ENCODE measurements at regions not wholly inside any gene's neighbourhood (a gene's known extent, or its start where the extent isn't known, plus 50 kb on each side); places are given as distances from the start of the nearest gene placed in this dataset.

DNA sequence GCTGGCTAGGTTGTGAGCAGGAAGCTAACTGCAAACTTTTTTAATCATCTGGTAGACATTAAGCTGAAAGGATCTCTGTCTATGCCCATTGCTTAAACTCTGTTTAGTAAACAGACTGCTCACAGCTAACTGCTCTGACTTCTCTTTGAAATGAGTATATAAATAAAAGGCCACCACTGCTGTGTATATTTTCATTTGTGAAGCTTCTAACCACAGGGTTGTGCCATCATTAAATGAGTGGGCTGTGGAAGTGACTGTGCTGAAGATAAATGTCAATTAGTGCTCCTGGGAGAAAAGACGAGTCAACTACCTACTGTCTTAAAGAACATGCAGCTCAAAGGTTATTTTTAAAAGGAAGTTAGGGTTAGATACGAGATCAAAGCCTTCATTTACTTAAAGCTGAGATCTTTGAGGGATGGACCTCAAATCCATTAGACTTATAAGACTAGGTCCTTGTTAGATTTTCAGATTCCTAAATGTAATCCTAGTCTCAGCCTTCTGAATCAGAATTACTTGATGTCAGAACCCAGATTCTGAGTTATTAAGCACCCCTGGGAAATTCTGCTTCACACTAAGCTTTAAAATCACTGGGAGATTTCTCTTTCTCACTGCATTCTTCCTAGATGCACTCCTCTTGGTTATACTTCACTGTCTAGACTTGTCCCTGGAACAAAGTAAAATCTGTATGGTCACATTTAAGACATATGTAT lies 213.1 kb upstream of the FLRT2 start:
- H3K9me3 Mint-ChIP-seq, result peaks cover 2 to 18% (median 3%) of the 10 kb centered on the region in 7 donors
- no peak overlapping the region for H3K27ac Mint-ChIP-seq
- no peaks in the 10 kb centered on the region for H3K27me3 ChIP-seq (ENCODE audit: control insufficient read depth, insufficient read depth, low read length)
- DNase-seq, result no peak
- H3K4me1 Mint-ChIP-seq, result no peaks in the 10 kb centered on the region
- no peak overlapping the region for H3K4me3 Mint-ChIP-seq
- no peak overlapping the region for H3K27ac ChIP-seq (ENCODE audit: insufficient read depth, low read length, poor library complexity, severe bottlenecking)
- no peaks in the 10 kb centered on the region for H3K4me1 ChIP-seq (ENCODE audit: control insufficient read depth, insufficient read depth, low read length, poor library complexity, severe bottlenecking)
- ATAC-seq (ENCODE audit: low read depth in 2 of 2), result no peak
- H3K9me3 ChIP-seq (ENCODE audit: control insufficient read depth in 2 of 2, low read length in 2 of 2), result no peaks in the 10 kb centered on the region
- no peak overlapping the region for H3K4me3 ChIP-seq (ENCODE audit: low read depth, low read length)
- no peaks in the 10 kb centered on the region for H3K27me3 Mint-ChIP-seq
- H3K36me3 ChIP-seq (ENCODE audit: control insufficient read depth, insufficient read depth, low read length), result no peaks in the 10 kb centered on the region
- no peaks in the 10 kb centered on the region for H3K36me3 Mint-ChIP-seq

DNA sequence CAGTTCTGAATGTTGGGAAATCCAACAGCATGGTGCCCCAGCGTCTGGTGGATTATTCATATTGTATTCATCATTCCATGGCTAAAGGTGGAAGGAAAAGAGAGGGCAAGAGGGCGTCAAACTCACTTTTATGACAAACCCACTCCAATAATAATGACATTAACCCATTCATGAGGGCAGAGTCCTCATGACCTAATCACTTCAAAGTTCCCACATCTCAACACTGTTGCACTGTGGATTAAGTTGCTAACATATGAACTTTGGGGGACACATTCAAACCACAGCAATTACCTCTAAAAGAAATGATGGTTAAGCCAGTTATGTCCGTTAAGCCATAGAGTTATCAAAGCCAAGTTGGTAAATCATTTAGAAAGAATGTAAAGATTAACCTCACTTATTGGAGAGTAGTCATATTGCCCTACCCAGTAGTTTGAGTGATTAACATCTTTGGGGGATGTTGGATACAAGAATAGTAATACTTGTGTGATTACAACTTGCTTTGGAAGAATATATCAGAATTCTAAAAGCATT lies 212.4 kb upstream of the FLRT2 start:
- Mint-ChIP-seq H3K27ac (no peak overlapping the region), H3K36me3 (no peaks in the 10 kb centered on the region), H3K4me3 (no peak overlapping the region), H3K9me3 (peaks cover 2 to 18% (median 6%) of the 10 kb centered on the region in 7 donors), H3K4me1 (no peaks in the 10 kb centered on the region), H3K27me3 (no peaks in the 10 kb centered on the region)
- no peaks in the 10 kb centered on the region for H3K27me3 ChIP-seq (ENCODE audit: control insufficient read depth, insufficient read depth, low read length)
- H3K4me1 ChIP-seq (ENCODE audit: control insufficient read depth, insufficient read depth, low read length, poor library complexity, severe bottlenecking), result no peaks in the 10 kb centered on the region
- no peak overlapping the region for H3K4me3 ChIP-seq (ENCODE audit: low read depth, low read length)
- DNase-seq (no peak), ATAC-seq (ENCODE audit: low read depth in 2 of 2) (no peak)
- H3K9me3 ChIP-seq (ENCODE audit: control insufficient read depth in 2 of 2, low read length in 2 of 2), result no peaks in the 10 kb centered on the region
- no peaks in the 10 kb centered on the region for H3K36me3 ChIP-seq (ENCODE audit: control insufficient read depth, insufficient read depth, low read length)
- no peak overlapping the region for H3K27ac ChIP-seq (ENCODE audit: insufficient read depth, low read length, poor library complexity, severe bottlenecking)

DNA sequence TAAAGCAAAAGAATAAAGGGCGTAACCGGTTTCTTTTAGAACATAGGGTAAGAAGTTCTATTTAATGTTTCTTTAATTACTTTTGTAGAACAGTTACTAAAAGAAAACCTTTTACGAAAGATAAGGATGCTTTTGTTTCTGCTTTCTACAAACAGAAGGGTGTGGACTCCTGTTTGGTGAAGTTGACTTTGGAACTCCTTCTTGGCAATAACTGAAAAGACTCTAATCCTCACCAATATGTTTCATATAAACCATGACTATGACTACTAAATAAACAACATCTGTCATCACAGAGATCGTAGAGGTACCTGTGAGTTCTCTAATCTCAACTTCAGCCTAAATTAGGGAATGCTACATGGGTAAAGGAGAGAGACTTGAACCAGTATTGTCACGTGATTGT lies 210.8 kb upstream of the FLRT2 start:
- Histone ChIP-seq H3K9me3 (ENCODE audit: control insufficient read depth in 2 of 2, low read length in 2 of 2) (no peaks in the 10 kb centered on the region), H3K4me3 (ENCODE audit: low read depth, low read length) (no peak overlapping the region), H3K27me3 (ENCODE audit: control insufficient read depth, insufficient read depth, low read length) (no peaks in the 10 kb centered on the region), H3K36me3 (ENCODE audit: control insufficient read depth, insufficient read depth, low read length) (no peaks in the 10 kb centered on the region), H3K4me1 (ENCODE audit: control insufficient read depth, insufficient read depth, low read length, poor library complexity, severe bottlenecking) (no peaks in the 10 kb centered on the region), H3K27ac (ENCODE audit: insufficient read depth, low read length, poor library complexity, severe bottlenecking) (no peak overlapping the region)
- H3K9me3 Mint-ChIP-seq, result peaks cover 3 to 18% (median 9%) of the 10 kb centered on the region in 7 donors
- no peak for DNase-seq
- no peaks in the 10 kb centered on the region for H3K27me3 Mint-ChIP-seq
- H3K4me3 Mint-ChIP-seq, result no peak overlapping the region
- ATAC-seq (ENCODE audit: low read depth in 2 of 2), result no peak
- H3K36me3 Mint-ChIP-seq, result no peaks in the 10 kb centered on the region
- H3K4me1 Mint-ChIP-seq, result no peaks in the 10 kb centered on the region
- no peak overlapping the region for H3K27ac Mint-ChIP-seq

DNA sequence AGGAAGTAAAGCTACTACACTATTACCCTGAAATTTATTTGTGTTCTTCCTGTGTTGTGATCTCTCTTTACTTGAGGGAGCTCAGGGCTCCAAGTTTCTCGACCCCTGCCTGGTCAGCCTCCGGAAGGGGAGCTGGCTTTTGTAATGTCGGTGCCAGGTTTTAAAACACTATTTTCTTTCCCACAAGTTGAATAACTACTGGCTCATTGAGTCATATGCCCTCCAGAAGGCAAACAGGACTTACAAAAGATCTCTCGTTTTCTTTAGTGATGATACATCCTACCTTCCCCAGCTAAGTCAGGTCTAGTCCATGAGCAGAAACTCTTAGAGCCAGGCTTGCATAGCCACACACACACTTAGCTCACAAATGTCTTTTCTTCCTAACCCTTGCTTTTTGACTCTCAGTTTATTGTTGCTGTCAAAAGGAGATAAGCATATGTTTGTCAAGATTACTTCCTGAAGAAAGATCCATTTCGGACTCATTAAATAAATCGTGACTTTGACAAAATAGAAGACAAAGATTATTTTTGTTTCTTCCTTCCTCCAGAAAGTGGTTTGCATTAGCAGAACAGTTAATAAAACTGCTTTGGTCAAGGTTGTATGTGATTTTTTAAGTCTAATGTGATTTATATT lies 209.8 kb upstream of the FLRT2 start:
- no peaks in the 10 kb centered on the region for H3K36me3 ChIP-seq (ENCODE audit: control insufficient read depth, insufficient read depth, low read length)
- Mint-ChIP-seq H3K4me3 (no peak overlapping the region), H3K36me3 (no peaks in the 10 kb centered on the region), H3K4me1 (no peaks in the 10 kb centered on the region), H3K9me3 (peaks cover 3 to 23% (median 9%) of the 10 kb centered on the region in 7 donors), H3K27me3 (no peaks in the 10 kb centered on the region), H3K27ac (no peak overlapping the region)
- no peak overlapping the region for H3K4me3 ChIP-seq (ENCODE audit: low read depth, low read length)
- no peaks in the 10 kb centered on the region for H3K9me3 ChIP-seq (ENCODE audit: control insufficient read depth in 2 of 2, low read length in 2 of 2)
- ATAC-seq (ENCODE audit: low read depth in 2 of 2), result no peak
- no peak for DNase-seq
- H3K27ac ChIP-seq (ENCODE audit: insufficient read depth, low read length, poor library complexity, severe bottlenecking), result no peak overlapping the region
- H3K4me1 ChIP-seq (ENCODE audit: control insufficient read depth, insufficient read depth, low read length, poor library complexity, severe bottlenecking), result no peaks in the 10 kb centered on the region
- H3K27me3 ChIP-seq (ENCODE audit: control insufficient read depth, insufficient read depth, low read length), result no peaks in the 10 kb centered on the region

DNA sequence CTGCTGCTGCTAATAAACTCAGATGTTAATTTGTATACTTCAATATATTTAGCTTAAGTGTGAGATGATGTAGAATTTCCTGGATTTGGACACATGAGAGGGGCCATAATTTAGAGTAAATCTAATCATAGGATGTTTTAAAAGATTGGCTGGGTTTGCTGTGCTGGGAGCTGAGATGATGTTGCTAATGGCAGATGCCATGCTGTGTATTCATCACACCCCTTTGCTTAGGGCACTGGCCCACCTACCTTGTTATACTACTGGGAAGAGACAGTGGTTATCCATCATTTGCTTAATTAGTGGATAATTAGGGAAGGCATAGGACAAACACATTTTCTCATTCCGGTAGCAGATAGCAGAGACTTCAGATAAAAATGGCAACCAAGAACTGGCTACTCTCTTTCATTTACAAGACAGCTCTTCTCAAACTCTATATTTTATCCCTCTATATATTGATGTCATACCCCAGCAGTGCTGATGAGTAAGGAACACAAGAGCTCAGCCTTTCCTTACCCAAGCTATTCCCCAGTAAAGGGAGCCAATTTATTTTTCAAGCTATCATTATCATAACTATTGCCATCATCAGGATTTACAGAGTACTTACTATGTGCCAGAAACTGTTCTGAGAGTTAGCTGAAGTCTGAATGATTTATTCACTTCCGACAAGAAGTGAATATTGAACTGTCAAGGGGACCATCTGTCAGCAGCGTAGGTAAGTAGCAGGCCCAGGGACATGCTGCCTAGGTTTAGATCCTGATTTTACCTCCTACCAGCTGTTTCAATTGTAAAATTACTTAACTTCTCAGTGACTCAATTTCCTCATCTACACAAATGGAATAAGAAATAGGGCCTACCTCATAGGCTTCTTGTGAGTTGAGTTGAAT lies 204.6 kb upstream of the FLRT2 start:
- no peaks in the 10 kb centered on the region for H3K4me1 Mint-ChIP-seq
- H3K4me3 Mint-ChIP-seq, result no peak overlapping the region
- peaks cover 2 to 26% (median 6%) of the 10 kb centered on the region in 7 donors for H3K9me3 Mint-ChIP-seq
- Histone ChIP-seq H3K9me3 (ENCODE audit: control insufficient read depth in 2 of 2, low read length in 2 of 2) (peaks cover 0 to 11% of the 10 kb centered on the region in 2 experiments), H3K36me3 (ENCODE audit: control insufficient read depth, insufficient read depth, low read length) (no peaks in the 10 kb centered on the region), H3K27ac (ENCODE audit: insufficient read depth, low read length, poor library complexity, severe bottlenecking) (no peak overlapping the region), H3K27me3 (ENCODE audit: control insufficient read depth, insufficient read depth, low read length) (no peaks in the 10 kb centered on the region), H3K4me3 (ENCODE audit: low read depth, low read length) (no peak overlapping the region), H3K4me1 (ENCODE audit: control insufficient read depth, insufficient read depth, low read length, poor library complexity, severe bottlenecking) (no peaks in the 10 kb centered on the region)
- no peak overlapping the region for H3K27ac Mint-ChIP-seq
- no peak for ATAC-seq (ENCODE audit: low read depth in 2 of 2)
- H3K36me3 Mint-ChIP-seq, result no peaks in the 10 kb centered on the region
- no peaks in the 10 kb centered on the region for H3K27me3 Mint-ChIP-seq
- no peak for DNase-seq

DNA sequence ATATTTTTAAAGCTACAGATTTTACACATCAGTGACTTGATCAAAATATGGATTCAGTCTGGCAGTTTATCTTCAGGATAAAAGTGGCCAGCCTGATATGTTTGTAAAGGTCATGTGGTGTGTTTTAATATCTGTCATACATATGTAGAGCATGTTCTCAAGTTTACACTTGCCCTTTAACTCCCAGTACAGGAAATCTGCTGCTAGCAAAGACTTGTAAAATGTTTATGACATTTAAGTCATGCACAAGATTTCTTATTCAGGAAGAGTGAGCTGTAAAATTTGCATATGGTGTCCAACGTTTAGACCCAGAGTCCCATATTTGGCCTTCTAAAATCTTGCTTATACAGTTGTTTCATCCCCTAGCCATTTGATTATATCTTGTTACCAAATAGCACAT lies 197.5 kb upstream of the FLRT2 start:
- H3K4me3 Mint-ChIP-seq, result no peak overlapping the region
- ATAC-seq (ENCODE audit: low read depth in 2 of 2), result no peak
- H3K9me3 Mint-ChIP-seq, result peaks cover 0 to 12% (median 4%) of the 10 kb centered on the region in 7 donors
- H3K27ac ChIP-seq (ENCODE audit: insufficient read depth, low read length, poor library complexity, severe bottlenecking), result no peak overlapping the region
- no peaks in the 10 kb centered on the region for H3K4me1 Mint-ChIP-seq
- no peak overlapping the region for H3K27ac Mint-ChIP-seq
- H3K9me3 ChIP-seq (ENCODE audit: control insufficient read depth in 2 of 2, low read length in 2 of 2), result peaks cover 0 to 5% of the 10 kb centered on the region in 2 experiments
- no peaks in the 10 kb centered on the region for H3K27me3 Mint-ChIP-seq
- no peak for DNase-seq
- H3K4me3 ChIP-seq (ENCODE audit: low read depth, low read length), result no peak overlapping the region
- no peaks in the 10 kb centered on the region for H3K36me3 ChIP-seq (ENCODE audit: control insufficient read depth, insufficient read depth, low read length)
- no peaks in the 10 kb centered on the region for H3K4me1 ChIP-seq (ENCODE audit: control insufficient read depth, insufficient read depth, low read length, poor library complexity, severe bottlenecking)
- no peaks in the 10 kb centered on the region for H3K36me3 Mint-ChIP-seq
- no peaks in the 10 kb centered on the region for H3K27me3 ChIP-seq (ENCODE audit: control insufficient read depth, insufficient read depth, low read length)

DNA sequence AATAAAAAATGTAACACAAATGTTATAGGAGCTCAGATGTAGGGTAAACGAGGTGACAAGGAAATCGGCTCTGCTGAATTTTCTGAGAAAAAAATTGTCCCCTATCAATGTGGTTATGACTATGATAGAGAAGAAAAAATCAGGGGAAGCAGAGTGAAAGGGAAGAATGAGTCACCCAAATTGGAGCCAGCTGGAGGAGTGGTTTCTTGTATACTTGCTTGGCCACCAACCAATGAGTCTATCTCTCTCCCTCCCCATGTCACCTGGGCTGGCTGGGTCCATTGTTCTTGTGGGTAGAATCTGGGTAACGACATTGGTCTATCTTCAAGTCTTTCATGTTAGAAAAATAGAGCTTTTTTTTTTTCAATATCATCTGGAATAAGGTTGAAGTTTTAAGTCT lies 196.6 kb upstream of the FLRT2 start:
- Histone ChIP-seq H3K4me3 (ENCODE audit: low read depth, low read length) (no peak overlapping the region), H3K4me1 (ENCODE audit: control insufficient read depth, insufficient read depth, low read length, poor library complexity, severe bottlenecking) (no peaks in the 10 kb centered on the region), H3K27ac (ENCODE audit: insufficient read depth, low read length, poor library complexity, severe bottlenecking) (no peak overlapping the region), H3K27me3 (ENCODE audit: control insufficient read depth, insufficient read depth, low read length) (no peaks in the 10 kb centered on the region), H3K9me3 (ENCODE audit: control insufficient read depth in 2 of 2, low read length in 2 of 2) (no peaks in the 10 kb centered on the region), H3K36me3 (ENCODE audit: control insufficient read depth, insufficient read depth, low read length) (no peaks in the 10 kb centered on the region)
- no peaks in the 10 kb centered on the region for H3K4me1 Mint-ChIP-seq
- ATAC-seq (ENCODE audit: low read depth in 2 of 2) (no peak), DNase-seq (no peak)
- H3K4me3 Mint-ChIP-seq, result no peak overlapping the region
- no peaks in the 10 kb centered on the region for H3K36me3 Mint-ChIP-seq
- H3K27me3 Mint-ChIP-seq, result no peaks in the 10 kb centered on the region
- H3K27ac Mint-ChIP-seq, result no peak overlapping the region
- H3K9me3 Mint-ChIP-seq, result peaks cover 0 to 12% (median 1%) of the 10 kb centered on the region in 7 donors
